Fibroblast of peridontal ligament (primary cell): ENCODE measurements at regions not wholly inside any gene's neighbourhood (a gene's known extent, or its start where the extent isn't known, plus 50 kb on each side); places are given as distances from the start of the nearest gene placed in this dataset.

ENCODE experiments used
- DNase-seq: peaks from one replicate; pipeline ENCODE4 v3.0.0-alpha.2; 2010; ENCODE audit errors: extremely low read depth

DNA sequence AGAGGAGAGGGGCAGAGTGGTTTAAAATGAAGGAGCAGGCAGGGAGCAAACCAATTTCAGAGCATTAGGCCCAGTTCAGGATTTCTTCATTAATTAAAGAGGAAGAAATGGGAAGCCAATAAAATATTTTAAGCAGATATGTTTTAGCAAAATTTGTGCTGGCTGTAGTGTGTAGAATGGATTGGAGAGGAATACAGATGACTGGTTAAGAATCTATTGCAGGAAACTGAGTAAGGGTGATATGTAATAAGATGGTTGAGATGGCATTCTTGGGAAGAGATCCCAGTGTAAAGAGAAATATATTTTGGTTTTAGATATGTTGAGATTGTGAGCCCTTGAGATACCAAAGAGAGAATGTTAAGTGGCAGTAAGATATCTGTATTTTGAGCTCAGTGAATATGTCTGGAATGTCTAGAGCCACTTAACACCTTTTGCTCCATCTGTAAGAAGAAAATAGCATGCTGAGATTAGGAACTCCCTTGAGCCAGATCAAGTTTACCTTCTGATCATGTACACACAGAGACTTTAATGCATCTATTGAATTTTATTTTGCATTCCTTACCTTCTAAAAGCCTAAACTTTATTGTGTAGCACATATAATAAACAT is 79.5 kb upstream of the SLC27A6 start:
- DNase-seq: no peak

DNA sequence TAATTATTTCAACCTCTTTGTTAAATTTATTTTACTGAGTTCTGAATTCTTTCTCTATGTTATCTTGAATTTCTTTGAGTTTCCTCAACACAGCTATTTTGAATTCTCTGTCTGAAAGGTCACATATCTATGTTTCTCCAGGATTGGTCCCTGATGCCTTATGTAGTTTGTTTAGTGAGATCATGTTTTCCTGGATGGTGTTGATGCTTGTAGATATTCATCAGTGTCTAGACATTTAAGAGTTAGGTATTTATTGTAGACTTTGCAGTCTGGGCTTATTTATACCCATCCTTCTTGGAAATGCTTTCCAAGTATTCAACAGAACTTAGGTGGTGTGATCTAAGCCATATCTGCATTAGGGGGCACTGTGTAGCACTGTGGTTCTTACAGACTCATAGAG is 70.2 kb upstream of the SLC27A6 start:
- DNase-seq: no peak

- no peak for DNase-seq
Measured at GRCh38 chr5:128896675-128897074, 68.6 kb upstream of the SLC27A6 start.

GRCh38 chr5:128903550-128903949 is 61.7 kb upstream of the SLC27A6 start:
- no peak for DNase-seq

DNA sequence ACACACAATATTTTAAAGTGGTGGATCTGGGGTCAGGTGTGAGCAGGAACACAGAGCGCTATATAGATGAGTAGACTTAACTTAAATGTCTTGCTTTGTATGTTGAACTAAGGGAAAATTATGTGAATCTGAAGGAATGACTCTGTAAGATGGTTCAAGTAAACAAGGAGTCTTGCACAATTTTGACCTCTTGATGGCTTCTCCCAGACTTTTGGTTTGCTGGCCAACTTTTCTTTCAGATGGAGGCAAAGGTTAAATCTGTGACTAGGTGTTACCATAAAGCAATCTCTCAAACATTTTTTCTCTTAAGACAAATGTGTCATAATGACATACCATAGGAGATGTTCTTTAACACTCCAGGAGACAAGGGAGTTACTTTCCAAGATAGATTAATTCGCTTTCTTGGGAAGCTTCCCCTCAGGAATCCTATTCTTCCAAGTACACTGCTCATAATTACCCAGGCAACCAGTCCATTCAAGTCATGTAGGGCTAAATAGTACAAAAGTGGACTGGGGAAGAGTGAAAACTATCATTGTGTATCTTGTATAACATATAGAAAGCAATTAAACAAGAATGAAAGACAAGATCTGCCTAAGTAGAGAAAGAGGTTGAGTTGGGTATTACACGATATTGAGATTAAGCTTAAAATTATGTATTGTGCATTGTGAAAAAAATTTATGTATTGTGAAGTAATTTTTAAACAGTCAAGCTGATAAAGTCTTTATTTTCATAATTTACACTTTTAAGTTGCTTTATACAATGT is 60.3 kb upstream of the SLC27A6 start:
- no peak for DNase-seq

DNA sequence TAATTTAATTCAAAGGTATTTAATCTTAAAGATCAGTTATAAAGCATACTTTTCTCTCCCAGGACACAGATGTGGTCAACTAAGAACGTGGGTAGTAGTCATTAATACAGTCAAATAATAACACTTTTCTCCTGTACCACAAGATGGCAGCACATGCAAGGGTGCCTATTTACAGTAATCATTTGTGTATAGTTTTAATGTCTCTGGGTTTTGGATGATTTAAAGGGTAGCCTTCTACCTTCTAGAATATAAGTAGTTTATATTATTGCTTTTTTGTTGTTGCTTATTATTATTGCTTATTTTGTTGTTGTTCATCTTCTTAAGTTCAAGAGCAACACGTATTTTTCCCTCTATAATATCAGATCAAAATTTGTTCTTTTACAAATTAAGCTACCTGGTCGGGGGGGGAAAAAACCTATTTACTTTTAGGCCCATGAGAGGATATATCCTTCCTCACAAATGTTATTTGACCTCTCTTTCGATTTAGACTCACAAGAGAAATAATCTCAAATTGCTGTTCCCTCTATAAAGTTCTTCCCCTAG is 59.6 kb upstream of the SLC27A6 start:
- DNase-seq: peak; percentile 71

DNA sequence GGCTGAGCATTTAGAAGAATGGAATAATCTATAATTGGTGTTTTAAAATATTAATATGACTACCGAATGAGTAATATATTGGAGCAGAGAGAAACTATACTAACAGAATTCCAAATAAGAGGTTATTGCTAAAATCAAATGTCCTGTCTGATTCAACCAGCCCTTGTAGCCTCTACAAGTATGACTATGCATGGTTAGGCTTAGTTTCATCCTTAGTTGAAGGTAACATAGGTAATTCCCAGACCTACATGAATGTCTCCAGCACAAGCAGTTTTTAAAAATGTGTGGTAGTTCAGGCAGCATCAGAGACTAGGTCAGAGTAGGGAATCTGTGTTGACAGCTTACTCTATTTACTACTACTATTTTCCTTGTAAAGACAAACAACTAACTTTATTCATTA is 51.7 kb upstream of the SLC27A6 start:
- DNase-seq: no peak
